Testis (tissue), 2 donors: ENCODE measurements at regions not wholly inside any gene's neighbourhood (a gene's known extent, or its start where the extent isn't known, plus 50 kb on each side); places are given as distances from the start of the nearest gene placed in this dataset.
"Not testable (repeated sequence)": the region's sequence is repeated elsewhere in the genome, so short reads cannot be mapped to it uniquely, and the experiment has no call there.

Source experiments
- DNase-seq: peaks from one replicate; pipeline ENCODE4 v3.0.0-alpha.2; 2019
- H3K27ac ChIP-seq, 2 donors: fragments of 200-600 bp; sonication (generic); one replicate each; pipeline ENCODE4 v1.5.1; 2019
- H3K27me3 ChIP-seq: fragments of 200-600 bp; sonication (generic); one replicate; pipeline ENCODE4 v1.5.1; 2019
- H3K36me3 ChIP-seq: fragments of 200-600 bp; sonication (generic); one replicate; pipeline ENCODE4 v1.5.1; 2017; ENCODE audit warnings: low read depth; ENCODE audit errors: missing control alignments
- H3K4me1 ChIP-seq: fragments of 200-600 bp; sonication (generic); one replicate; pipeline ENCODE4 v1.5.1; 2019
- H3K4me3 ChIP-seq, 2 donors: fragments of 200-600 bp; sonication (generic); one replicate each; pipeline ENCODE4 v1.5.1; 2017 to 2019
- H3K9me3 ChIP-seq: fragments of 200-600 bp; sonication (generic); one replicate; pipeline ENCODE4 v1.5.1; 2017
- POLR2A ChIP-seq: fragments of 450-650 bp; IDR thresholded peaks from one replicate; pipeline ENCODE4 v1.6.1; 2017; ENCODE audit warnings: antibody characterized with exemption, mild to moderate bottlenecking, moderate library complexity
- WGBS, 2 donors: methylation state at CpG; one replicate each; pipeline ENCODE4 v1.1.5; 2018; 5-methylcytosine and 5-hydroxymethylcytosine counted together
- intact Hi-C: fragments of 100-400 bp; cut with DNase I; formaldehyde crosslinking; loops from one replicate; pipeline ENCODE4 v1.15.1; 2023; ENCODE audit warnings: low total_unique reads
- TF ChIP-seq, protein P1 (sequence below), 3 experiments: fragments of 450-650 bp in 2 of 3; fragments of 200-600 bp in 1 of 3; sonication (generic) in 1 of 3; IDR thresholded peaks; one replicate each; pipeline ENCODE4 v1.5.1; 2016 to 2019; ENCODE audit warnings: antibody characterized with exemption in 3 of 3, mild to moderate bottlenecking in 2 of 3, moderate library complexity in 1 of 3

DNA sequence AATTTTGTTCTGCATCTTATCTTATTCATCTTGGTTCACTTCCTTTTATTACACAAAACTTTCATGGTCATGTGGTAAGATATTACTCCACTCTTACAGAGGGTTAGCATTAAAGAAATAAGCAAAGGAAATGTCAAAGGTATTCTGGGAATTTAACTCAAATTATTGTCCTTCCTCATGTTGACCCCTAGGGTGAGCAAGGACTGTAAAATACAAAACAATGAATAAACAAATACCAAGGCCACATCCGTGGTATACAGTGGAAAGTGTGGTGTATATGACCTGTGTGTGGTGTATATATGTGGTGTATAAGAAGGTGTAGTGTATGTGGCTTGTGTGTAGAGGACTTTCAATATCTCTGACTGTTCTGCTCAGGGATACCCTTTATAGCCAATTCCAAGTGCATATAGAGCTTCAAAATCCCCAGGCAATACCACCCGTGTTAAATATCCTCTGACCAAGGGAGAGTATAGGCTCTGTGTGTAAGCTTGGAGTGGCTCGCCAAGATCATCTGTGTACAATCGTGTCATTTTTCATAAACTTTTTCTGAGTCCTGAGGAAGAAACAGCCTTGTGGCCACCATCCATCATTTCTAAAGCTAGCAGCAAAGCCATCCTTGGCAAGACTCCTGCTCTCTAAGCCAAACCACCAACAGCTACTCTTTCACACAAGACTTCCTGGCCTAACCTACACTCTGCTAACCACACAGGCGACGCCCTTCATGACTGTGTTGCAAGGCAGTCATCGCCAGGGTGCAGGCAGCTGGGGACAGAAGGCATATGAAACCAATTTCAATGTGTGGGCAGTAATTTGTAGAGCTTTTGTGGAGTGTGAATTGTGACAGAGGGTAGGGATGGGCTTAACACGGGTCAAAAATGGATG, 548.0 kb downstream of the ETS1 start:
- no peak for DNase-seq
- H3K4me1 ChIP-seq, result no peaks in the 10 kb centered on the region
- H3K9me3 ChIP-seq, result no peaks in the 10 kb centered on the region
- H3K36me3 ChIP-seq, result no peaks in the 10 kb centered on the region
- no peak for TF ChIP-seq POLR2A
- TF ChIP-seq, protein P1, sequence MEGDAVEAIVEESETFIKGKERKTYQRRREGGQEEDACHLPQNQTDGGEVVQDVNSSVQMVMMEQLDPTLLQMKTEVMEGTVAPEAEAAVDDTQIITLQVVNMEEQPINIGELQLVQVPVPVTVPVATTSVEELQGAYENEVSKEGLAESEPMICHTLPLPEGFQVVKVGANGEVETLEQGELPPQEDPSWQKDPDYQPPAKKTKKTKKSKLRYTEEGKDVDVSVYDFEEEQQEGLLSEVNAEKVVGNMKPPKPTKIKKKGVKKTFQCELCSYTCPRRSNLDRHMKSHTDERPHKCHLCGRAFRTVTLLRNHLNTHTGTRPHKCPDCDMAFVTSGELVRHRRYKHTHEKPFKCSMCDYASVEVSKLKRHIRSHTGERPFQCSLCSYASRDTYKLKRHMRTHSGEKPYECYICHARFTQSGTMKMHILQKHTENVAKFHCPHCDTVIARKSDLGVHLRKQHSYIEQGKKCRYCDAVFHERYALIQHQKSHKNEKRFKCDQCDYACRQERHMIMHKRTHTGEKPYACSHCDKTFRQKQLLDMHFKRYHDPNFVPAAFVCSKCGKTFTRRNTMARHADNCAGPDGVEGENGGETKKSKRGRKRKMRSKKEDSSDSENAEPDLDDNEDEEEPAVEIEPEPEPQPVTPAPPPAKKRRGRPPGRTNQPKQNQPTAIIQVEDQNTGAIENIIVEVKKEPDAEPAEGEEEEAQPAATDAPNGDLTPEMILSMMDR (IDR thresholded peaks at IDR 0.05), result no peak
- 87 to 93% methylated on average over 8 of the region's 8 CpGs for whole genome bisulfite sequencing, 2 donors
- no peak overlapping the region for H3K27ac ChIP-seq
- no peaks in the 10 kb centered on the region for H3K27me3 ChIP-seq
- H3K4me3 ChIP-seq, result no peak overlapping the region
- intact Hi-C loops, result no loop called here

DNA sequence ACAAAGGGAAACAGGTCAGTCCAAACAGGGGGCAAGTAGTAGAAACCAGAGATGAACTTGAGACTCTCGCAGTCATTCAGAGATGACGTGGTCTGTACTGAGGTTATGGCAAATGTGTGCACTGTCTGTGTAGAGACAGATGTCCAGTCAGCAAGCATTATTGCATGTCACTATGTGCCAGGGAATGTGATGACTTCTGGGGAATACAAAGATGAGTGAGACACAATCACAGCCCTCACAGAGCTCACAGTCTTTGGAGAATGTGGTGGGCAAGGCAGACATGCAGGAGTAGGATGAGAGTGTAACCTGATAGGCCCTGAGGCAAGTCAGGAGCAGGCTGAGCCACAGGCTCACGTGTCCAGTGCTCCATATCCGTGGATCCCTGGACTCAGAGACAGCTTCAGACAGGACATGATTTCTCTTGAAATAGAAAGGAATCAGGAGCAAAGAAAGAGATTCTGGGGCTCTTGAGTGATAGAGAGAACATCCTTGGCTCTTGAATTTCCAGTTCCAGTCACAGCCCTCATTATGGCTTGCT, 550.7 kb downstream of the ETS1 start:
- Histone ChIP-seq H3K4me1 (no peaks in the 10 kb centered on the region), H3K9me3 (no peaks in the 10 kb centered on the region), H3K36me3 (no peaks in the 10 kb centered on the region), H3K27ac (no peak overlapping the region), H3K4me3 (no peak overlapping the region), H3K27me3 (no peaks in the 10 kb centered on the region)
- TF ChIP-seq, protein P1 (IDR thresholded peaks at IDR 0.05), result no peak
- no peak for TF ChIP-seq POLR2A
- DNase-seq, result no peak
- intact Hi-C loops, result no loop called here
- 81 to 85% methylated on average over 4 of the region's 4 CpGs for WGBS, 2 donors

DNA sequence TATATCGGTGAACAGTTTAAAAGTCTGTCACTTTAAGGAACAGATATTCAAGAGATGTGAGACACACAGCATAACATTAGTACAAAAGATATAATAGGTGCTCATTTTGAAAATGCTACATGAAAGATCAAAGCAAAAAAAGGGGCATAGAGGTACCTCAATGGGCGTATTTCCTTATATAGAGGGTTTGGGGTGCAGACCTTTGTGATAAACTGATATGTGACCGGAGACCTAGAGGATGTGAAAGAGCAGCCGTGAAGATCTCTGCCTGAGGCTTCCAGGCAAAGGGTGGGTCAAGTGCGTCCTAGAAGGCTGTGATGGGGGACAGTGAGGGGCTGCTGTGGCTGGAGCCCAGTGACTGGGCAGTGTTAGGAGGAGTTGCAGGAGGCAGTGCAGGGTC, 551.4 kb downstream of the ETS1 start:
- no peak for DNase-seq
- no peaks in the 10 kb centered on the region for H3K9me3 ChIP-seq
- H3K27me3 ChIP-seq, result no peaks in the 10 kb centered on the region
- H3K4me1 ChIP-seq, result no peaks in the 10 kb centered on the region
- WGBS, 2 donors, result 87 to 88% methylated on average over 5 of the region's 5 CpGs
- intact Hi-C loops, result no loop called here
- no peak overlapping the region for H3K4me3 ChIP-seq
- TF ChIP-seq, protein P1 (IDR thresholded peaks at IDR 0.05), result no peak
- TF ChIP-seq POLR2A, result no peak
- H3K27ac ChIP-seq, result no peak overlapping the region
- no peaks in the 10 kb centered on the region for H3K36me3 ChIP-seq

DNA sequence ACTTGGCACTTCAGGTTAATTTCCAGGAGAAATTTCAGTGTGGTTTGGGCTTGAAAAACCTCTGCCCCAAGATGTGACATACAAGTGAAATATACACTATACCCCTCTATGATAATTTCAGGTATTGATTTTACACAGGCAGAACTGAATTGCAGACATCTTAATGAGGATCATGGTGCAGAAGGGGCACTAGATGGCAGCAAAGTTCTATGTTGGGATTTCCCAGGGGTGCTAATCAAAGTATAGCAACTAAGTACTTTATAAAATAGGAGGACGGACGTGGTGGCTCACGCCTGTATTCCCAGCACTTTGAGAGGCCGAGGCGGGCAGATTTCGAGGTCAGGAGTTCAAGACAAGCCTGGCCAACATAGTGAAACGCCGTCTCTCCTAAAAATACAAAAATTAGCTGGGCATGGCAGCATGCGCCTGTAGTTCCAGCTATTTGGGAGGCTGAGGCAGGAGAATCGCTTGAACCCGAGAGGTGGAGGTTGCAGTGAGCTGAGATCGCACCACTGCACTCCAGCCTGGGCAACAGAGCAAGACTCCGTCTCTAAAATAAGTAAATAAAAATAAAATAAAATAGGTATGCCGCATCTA, 555.7 kb downstream of the ETS1 start:
- TF ChIP-seq, protein P1 (IDR thresholded peaks at IDR 0.05), result peak in 2 of 3 experiments; percentile 53 to 69
- H3K36me3 ChIP-seq, H3K4me3 ChIP-seq, H3K9me3 ChIP-seq, H3K27me3 ChIP-seq, intact Hi-C loops, H3K4me1 ChIP-seq, H3K27ac ChIP-seq: not testable (repeated sequence)
- DNase-seq, result peak; percentile 56
- 60 to 65% methylated on average over 14 of the region's 14 CpGs for WGBS, 2 donors
